Activated T-cell treated with anti-CD3 and anti-CD28 coated beads, Interleukin-2, amount 50 U/mL, for 4 hours (primary cell): ENCODE measurements at regions not wholly inside any gene's neighbourhood (a gene's known extent, or its start where the extent isn't known, plus 50 kb on each side); places are given as distances from the start of the nearest gene placed in this dataset.

Experiments
- ATAC-seq, 2 donors: fragments of 200-7000 bp; cut with Tn5 transposase; one replicate each; pipeline ENCODE4 v1.10.0; 2021
- DNase-seq: peaks from one replicate; pipeline ENCODE4 v3.0.0-alpha.2; 2020
- H3K27me3 Mint-ChIP-seq: one replicate; pipeline ENCODE4 v1.8.0; 2021; ENCODE audit warnings: low read depth, mixed read lengths
- H3K36me3 Mint-ChIP-seq: one replicate; pipeline ENCODE4 v1.8.0; 2022; ENCODE audit warnings: mixed read lengths; ENCODE audit not compliant: insufficient read depth
- H3K4me1 Mint-ChIP-seq: one replicate; pipeline ENCODE4 v1.8.0; 2021; ENCODE audit warnings: low read depth, mixed read lengths
- H3K4me3 Mint-ChIP-seq: one replicate; pipeline ENCODE4 v1.8.0; 2021; ENCODE audit warnings: mild to moderate bottlenecking, moderate library complexity, mixed read lengths
- H3K9me3 Mint-ChIP-seq: one replicate; pipeline ENCODE4 v1.8.0; 2021; ENCODE audit warnings: mixed read lengths

DNA sequence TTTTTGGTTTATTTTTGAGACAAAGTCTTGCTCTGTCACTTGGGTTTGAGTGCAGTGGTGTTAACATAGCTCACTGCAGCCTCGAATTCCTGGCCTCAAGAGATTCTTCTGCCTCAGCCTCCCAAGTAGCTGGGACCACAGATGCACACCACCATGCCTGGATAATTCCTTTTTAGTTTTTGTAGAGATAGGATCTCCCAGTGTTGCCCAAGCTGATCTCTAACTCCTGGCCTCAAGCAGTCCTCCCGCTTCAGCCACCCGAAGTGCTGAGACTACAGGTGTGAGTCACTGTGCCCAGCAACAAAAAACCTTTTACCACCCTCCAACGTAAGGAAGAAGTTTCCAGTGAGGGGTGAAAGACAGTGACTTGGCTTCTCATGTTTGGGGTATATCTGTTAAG, 81.1 kb upstream of the TSHZ3 start:
- H3K36me3 Mint-ChIP-seq = no peaks in the 10 kb centered on the region
- H3K4me1 Mint-ChIP-seq = no peaks in the 10 kb centered on the region
- H3K9me3 Mint-ChIP-seq = peaks cover 2% of the 10 kb centered on the region
- no peak for DNase-seq
- ATAC-seq = no peak
- H3K27me3 Mint-ChIP-seq = peaks cover 13% of the 10 kb centered on the region
- no peak overlapping the region for H3K4me3 Mint-ChIP-seq

DNA sequence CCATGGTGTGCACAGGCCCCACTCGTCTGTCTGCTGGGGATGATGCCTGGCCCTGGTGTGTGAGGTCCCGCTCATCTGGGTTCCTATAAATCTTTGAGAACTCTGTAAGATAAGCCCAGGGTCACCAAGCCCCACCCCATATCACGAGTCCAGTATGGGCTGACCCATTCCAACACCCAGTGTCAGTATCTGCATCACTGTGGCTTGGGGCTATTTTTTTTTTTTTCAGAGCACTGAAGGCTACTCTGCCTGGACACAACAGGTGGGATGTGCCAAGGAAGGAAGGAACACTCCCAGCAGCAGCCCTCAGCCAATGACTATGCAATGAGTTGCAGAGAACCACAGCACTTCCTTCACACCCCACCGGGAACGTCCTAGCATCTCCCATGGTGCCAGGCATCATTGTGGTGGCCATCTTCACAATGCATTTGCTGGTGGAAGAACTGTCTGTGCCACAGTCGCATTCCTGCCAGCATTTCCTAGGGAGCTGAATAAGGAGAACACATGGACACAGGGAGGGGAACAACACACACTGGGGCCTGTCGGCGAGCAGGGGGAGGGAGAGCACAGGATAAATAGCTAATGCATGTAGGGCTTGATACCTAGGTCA, 83.1 kb upstream of the TSHZ3 start:
- ATAC-seq (no peak), DNase-seq (no peak)
- H3K9me3 Mint-ChIP-seq = peaks cover 4% of the 10 kb centered on the region
- peaks cover 11% of the 10 kb centered on the region for H3K27me3 Mint-ChIP-seq
- no peak overlapping the region for H3K4me3 Mint-ChIP-seq
- no peaks in the 10 kb centered on the region for H3K36me3 Mint-ChIP-seq
- no peaks in the 10 kb centered on the region for H3K4me1 Mint-ChIP-seq

DNA sequence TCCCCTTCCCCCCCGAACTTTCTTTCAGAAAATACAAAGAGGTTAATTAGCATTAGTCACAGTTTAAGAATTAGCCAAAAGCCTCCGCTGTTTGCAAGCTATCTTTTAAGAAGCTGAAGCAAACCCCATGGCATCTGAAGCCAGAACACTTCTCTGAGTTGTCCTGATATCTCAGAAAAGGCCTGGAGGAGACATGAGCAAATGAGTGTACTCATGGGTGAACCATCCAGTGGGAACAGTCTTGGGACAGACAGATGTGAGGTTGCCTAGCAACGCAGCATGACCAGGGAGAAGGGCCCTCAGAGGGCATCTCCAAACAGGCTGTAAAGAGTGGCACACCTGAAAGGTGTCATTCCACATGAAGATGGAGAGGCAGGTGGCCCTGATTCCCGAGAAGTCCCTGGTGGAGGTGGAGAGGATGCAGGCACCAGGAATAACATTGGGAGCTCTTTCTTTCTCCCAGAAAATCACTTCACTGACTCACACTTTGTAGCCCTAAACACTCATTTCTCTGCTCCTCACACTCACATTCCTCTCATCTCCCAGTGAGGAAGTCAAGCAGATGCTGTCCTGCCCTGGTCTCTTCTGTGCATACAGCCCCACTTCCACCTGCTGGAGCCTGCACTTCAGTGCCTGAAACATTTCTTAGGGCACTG, 87.0 kb upstream of the TSHZ3 start:
- Mint-ChIP-seq H3K4me1 (no peaks in the 10 kb centered on the region), H3K27me3 (peaks cover 19% of the 10 kb centered on the region), H3K9me3 (peaks cover 4% of the 10 kb centered on the region), H3K4me3 (no peak overlapping the region), H3K36me3 (no peaks in the 10 kb centered on the region)
- no peak for DNase-seq
- no peak for ATAC-seq

DNA sequence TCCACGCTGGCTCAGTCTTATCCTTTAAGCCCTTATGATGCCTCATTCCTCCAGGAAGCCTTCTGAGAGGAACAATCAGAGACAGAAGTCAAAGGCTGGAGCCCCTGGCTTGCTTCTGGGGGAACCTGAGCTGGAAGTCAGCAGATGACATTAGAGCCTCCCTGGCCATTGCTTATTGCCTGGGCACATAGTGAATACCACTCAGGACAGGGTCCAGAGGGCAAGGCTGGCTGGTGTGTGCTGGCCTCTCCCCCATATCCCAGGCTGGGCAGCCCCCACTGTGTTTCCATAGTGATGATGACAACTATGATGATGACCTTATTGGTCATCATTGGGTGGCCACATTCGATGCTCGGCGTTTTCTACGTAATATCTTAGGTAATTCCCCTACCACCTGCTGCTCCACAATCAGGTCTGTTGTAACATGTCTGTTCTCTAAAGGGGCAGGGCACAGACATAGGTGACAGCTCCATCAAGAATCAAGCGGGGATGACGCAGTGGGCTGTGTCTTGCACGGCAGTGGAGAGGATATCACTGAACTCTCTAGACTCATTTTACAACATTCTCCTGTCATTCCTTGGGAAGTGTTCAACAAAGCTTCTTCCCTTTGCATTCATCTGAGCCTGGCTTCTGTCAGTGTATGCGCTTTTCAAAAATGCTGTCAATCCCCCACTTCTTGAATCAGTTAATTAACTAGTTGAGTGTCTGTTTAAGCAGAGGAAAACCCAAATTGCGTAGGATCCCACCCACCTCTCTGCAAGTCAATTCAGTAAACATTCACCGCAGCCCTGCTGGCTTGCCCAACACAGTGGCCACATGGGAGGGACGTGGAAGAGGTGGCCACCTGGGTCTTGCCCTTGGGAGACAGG, 89.4 kb upstream of the TSHZ3 start:
- H3K36me3 Mint-ChIP-seq = no peaks in the 10 kb centered on the region
- ATAC-seq = no peak
- H3K27me3 Mint-ChIP-seq = peaks cover 15% of the 10 kb centered on the region
- no peak for DNase-seq
- H3K9me3 Mint-ChIP-seq = peaks cover 4% of the 10 kb centered on the region
- H3K4me1 Mint-ChIP-seq = no peaks in the 10 kb centered on the region
- no peak overlapping the region for H3K4me3 Mint-ChIP-seq

DNA sequence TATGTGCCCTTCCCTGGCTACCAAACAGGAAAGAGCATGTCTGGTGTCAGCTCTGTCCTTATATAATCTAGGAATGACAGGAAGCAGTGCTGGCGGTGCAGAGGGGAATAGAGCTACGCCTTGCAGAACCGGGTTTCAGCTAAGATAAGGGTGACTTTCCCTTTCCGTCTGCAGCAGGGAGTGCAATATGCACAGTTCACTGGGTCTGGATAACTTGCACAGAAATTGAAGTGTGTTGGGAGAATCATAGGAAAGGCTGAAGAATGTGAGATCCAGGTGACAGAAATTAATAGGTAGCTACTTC, 90.0 kb upstream of the TSHZ3 start:
- DNase-seq = no peak
- Mint-ChIP-seq H3K4me1 (no peaks in the 10 kb centered on the region), H3K36me3 (no peaks in the 10 kb centered on the region), H3K4me3 (no peak overlapping the region), H3K9me3 (peaks cover 4% of the 10 kb centered on the region), H3K27me3 (peaks cover 15% of the 10 kb centered on the region)
- ATAC-seq = no peak

DNA sequence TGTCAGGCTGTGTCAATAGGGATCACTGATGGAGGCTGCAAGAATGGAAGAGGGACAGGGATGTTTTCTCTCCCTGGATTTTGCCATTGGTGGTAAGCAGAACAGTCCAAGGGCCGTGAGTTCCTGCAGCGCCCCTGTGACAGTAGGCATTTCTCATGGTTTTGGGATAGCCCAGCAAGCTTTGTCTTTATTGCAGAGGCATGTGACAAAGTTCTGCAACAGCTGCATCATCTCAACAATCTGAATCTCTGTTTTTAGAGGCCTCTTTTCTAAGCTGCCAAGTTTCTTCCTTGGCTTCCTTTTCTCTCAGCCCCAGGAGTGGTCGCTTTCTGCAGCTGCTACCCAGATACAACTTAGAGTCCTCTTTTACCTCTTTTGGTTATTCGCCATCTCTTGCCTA, 95.7 kb upstream of the TSHZ3 start:
- no peaks in the 10 kb centered on the region for H3K36me3 Mint-ChIP-seq
- H3K4me1 Mint-ChIP-seq = no peaks in the 10 kb centered on the region
- no peak overlapping the region for H3K4me3 Mint-ChIP-seq
- DNase-seq = no peak
- no peaks in the 10 kb centered on the region for H3K9me3 Mint-ChIP-seq
- no peak for ATAC-seq
- H3K27me3 Mint-ChIP-seq = peaks cover 1% of the 10 kb centered on the region

DNA sequence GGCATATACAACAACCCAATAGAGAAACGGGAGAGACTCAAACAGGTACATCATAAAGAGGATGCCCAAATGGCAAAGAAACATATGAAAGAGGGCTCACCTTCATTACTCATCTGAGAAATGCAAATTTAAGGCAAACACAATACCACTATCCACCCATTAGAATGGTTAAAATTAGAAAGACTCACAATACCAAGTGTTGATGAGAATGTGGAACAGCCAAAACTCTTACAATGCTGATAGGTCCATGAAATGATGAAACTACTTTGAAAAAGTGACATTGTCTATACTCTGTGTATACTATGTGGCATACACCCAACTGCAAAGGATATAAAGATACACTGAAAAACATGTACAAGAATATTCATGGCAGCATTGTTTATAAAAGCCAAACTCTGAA, 96.2 kb upstream of the TSHZ3 start:
- ATAC-seq (no peak), DNase-seq (no peak)
- Mint-ChIP-seq H3K4me3 (no peak overlapping the region), H3K4me1 (no peaks in the 10 kb centered on the region), H3K27me3 (peaks cover 6% of the 10 kb centered on the region), H3K36me3 (no peaks in the 10 kb centered on the region), H3K9me3 (no peaks in the 10 kb centered on the region)

DNA sequence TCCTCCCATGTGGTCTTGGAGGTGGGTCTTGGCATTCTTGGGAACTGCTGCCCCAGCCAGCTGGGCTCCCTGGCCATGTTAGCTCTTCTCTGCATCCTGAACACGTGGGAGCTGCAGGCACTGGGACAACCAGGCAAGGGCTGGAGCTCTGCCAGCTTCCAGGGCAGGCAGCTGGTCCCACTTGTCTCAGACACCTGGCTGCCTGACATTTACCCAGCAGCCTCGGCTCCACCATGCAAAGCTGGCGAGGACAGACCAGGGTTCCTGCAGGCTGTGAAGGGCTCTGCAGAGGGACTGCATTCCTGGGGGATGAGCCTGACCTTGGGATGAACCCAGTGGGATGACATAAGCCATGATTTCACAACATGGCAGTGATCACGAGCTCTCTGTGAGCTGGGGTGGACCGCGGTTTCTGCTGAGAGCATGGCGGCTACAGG, 99.0 kb upstream of the TSHZ3 start:
- Mint-ChIP-seq H3K4me1 (no peaks in the 10 kb centered on the region), H3K36me3 (no peaks in the 10 kb centered on the region), H3K9me3 (no peaks in the 10 kb centered on the region), H3K27me3 (peaks cover 10% of the 10 kb centered on the region), H3K4me3 (no peak overlapping the region)
- no peak for DNase-seq
- ATAC-seq = no peak

DNA sequence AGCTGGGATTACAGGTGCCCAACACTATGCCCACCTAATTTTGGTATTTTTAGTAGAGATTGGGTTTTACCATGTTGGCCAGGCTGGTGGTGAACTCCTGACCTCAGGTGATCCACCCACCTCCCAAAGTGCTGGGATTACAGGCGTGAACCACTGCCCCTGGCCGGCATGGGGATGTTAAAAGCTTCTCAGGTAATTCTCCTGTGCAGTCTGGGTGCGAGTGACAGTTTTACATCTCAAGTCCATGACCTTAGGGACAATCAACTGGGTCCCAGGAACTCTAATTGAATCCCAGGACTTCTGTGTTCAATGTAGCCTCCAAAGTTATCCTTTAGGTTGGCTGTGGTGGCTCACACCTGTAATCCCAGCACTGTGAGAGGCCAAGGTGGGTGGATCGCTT, 100.1 kb upstream of the TSHZ3 start:
- no peak for DNase-seq
- no peak overlapping the region for H3K4me3 Mint-ChIP-seq
- ATAC-seq = no peak

DNA sequence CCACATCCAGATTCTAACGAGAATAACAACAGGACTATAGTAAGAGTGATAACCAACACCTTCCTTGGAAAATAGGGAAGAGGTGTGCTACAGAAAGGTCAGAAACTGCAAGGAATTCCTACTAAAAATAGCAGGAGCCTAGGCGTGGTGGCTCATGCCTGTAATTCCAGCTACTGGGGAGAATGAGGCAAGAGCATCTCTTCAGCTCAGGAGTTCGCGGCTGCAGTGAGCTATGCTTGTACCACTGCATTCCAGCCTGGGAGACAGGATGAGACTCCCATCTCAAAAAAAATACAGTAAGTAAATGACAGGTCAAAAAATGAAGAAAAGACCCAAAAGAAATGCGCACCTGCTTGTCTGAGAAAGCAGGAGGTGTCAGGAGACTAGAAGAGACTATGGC, 101.5 kb upstream of the TSHZ3 start:
- H3K4me1 Mint-ChIP-seq = no peaks in the 10 kb centered on the region
- no peak for ATAC-seq
- H3K27me3 Mint-ChIP-seq = peaks cover 10% of the 10 kb centered on the region
- H3K9me3 Mint-ChIP-seq = no peaks in the 10 kb centered on the region
- no peak for DNase-seq
- H3K36me3 Mint-ChIP-seq = no peaks in the 10 kb centered on the region
- H3K4me3 Mint-ChIP-seq = no peak overlapping the region

More for the DNA sequence above, 100.1 kb upstream of the TSHZ3 start:
- H3K9me3 Mint-ChIP-seq = no peaks in the 10 kb centered on the region
- no peaks in the 10 kb centered on the region for H3K36me3 Mint-ChIP-seq
- no peaks in the 10 kb centered on the region for H3K4me1 Mint-ChIP-seq
- peaks cover 10% of the 10 kb centered on the region for H3K27me3 Mint-ChIP-seq

DNA sequence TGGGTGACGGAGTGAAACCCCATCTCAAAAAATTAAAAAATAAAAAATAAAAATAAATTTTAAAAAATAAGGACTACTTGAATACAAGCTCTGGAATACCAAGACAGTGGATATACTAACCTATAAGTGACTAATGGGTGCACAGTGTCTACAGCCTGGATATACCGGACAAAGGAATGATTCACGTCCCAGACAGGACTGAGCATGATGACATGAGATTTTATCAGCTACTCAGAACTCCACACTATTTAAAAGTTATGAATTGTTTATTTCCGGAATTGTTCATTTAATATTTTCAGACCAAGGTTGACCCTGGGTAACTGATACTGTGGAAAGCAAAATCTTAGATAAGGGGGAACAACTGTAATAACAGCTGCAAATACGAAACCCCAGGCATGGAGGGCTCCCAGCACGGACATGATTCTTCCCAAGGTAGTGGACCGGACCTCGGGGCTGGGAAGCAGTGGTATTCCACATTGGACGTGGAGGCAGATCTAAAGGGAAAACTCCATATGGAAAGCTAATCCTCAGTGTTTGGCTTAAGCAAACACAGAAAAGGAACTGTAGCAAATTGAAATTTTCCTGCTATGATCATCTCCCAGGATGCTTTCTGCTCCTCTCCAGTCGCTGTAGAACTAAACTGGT, 102.6 kb upstream of the TSHZ3 start:
- peaks cover 10% of the 10 kb centered on the region for H3K27me3 Mint-ChIP-seq
- DNase-seq = no peak
- no peaks in the 10 kb centered on the region for H3K4me1 Mint-ChIP-seq
- no peak overlapping the region for H3K4me3 Mint-ChIP-seq
- H3K9me3 Mint-ChIP-seq = no peaks in the 10 kb centered on the region
- H3K36me3 Mint-ChIP-seq = no peaks in the 10 kb centered on the region
- no peak for ATAC-seq

DNA sequence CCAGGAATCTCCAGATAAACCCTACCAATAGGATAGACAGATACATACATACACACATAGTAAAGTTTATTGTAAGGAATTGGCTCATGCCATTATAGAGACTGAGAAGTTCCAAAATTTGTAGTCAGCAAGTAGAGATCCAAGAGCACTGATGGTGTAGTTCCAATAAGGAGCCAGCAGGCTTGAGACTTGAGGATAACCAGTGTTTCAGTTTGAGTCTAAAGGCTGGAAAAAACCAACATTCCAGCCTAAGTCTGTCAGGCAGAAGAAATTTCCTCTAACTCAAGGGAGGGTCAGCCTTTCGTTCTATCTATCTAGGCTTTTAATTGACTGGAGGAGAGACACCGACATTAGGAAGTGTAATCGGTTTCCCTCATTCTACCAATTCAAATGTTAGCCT, 110.2 kb upstream of the TSHZ3 start:
- H3K27me3 Mint-ChIP-seq = peaks cover 14% of the 10 kb centered on the region
- H3K9me3 Mint-ChIP-seq = no peaks in the 10 kb centered on the region
- no peak for ATAC-seq
- H3K4me3 Mint-ChIP-seq = no peak overlapping the region
- no peak for DNase-seq
- H3K36me3 Mint-ChIP-seq = no peaks in the 10 kb centered on the region
- H3K4me1 Mint-ChIP-seq = no peaks in the 10 kb centered on the region

DNA sequence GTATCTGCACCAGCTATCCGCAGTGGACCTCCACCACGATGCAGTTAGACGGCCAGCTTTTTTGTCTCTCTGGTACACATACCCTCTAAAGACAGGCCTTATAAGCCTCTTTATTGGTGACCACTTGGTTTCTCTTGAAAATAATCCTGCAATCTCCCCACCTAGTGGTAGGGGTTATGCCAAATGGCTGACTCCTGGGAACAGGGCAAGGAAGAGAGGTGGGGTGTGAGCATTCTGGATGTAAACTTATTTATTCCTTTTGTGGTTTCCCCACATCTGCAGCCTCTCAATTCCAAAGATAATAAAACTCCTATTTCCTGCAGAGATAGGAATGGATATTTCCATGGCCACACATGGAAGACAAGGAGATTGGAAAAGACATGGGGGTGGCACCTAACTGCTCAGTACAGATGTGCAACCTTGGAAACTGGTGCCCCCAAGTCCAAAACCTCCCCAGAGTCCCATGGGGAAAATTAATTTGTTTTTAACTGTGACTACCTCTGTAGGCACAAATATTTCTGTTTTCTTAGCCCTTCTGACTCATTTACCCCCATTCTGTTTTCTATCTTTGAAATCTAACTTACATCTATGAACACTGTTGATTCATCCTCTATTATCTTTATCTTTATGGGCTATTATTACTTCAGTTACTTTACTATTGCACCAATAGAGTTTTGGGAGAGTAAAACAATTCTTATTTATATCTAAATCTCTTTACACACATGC, 112.7 kb upstream of the TSHZ3 start:
- no peaks in the 10 kb centered on the region for H3K36me3 Mint-ChIP-seq
- no peaks in the 10 kb centered on the region for H3K9me3 Mint-ChIP-seq
- H3K4me3 Mint-ChIP-seq = no peak overlapping the region
- ATAC-seq (no peak), DNase-seq (no peak)
- peaks cover 14% of the 10 kb centered on the region for H3K27me3 Mint-ChIP-seq
- no peaks in the 10 kb centered on the region for H3K4me1 Mint-ChIP-seq

DNA sequence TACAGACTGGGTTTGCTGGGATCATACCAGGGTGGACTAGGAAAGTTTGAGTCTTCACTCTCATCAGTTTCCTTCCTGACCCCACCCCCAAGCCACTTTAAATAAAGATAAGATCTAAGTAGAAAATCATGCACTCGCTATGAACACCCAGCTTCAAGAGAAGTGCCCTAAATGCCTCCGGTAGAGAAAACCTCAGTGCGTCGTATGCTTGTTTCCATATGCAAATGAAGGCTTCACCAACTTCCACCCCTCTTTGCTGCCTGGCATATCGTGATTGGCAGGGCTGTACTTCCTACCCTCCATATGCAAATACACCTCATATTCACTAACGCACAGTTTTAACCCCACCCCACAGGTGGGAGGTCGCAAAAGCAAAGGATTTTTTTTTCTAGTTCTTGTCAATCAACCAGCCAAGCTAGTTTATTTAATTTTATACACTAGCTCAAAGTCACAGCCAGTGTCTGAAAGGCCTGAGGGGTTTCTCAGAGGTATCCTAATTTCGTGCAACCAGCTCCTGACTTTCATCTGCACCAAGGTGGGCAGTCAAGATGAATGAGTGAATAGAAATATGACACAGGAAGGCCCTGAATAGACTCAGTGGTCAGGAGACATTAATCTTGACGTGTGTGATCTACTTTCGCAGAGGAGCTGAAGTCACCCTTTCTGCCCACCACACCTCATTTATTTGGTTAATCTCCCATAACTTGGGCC, 121.1 kb upstream of the TSHZ3 start:
- Mint-ChIP-seq H3K4me1 (no peaks in the 10 kb centered on the region), H3K4me3 (no peak overlapping the region), H3K9me3 (no peaks in the 10 kb centered on the region), H3K36me3 (no peaks in the 10 kb centered on the region), H3K27me3 (peaks cover 9% of the 10 kb centered on the region)
- no peak for DNase-seq
- no peak for ATAC-seq
